Stomach (tissue), 4 donors: ENCODE measurements at regions not wholly inside any gene's neighbourhood (a gene's known extent, or its start where the extent isn't known, plus 50 kb on each side); places are given as distances from the start of the nearest gene placed in this dataset.

Source experiments
- POLR2A ChIP-seq, 4 donors: fragments of 450-650 bp; IDR thresholded peaks; one replicate each; pipeline ENCODE4 v1.6.1; 2016; ENCODE audit warnings: antibody characterized with exemption in 4 of 4, control low read depth in 2 of 4, mild to moderate bottlenecking in 1 of 4, moderate library complexity in 1 of 4
- POLR2AphosphoS5 ChIP-seq, 3 donors: sonication (generic); formaldehyde crosslinking; IDR thresholded peaks; one replicate each; pipeline ENCODE4 v1.6.1; 2016; ENCODE audit warnings: antibody characterized with exemption in 3 of 3
- TF ChIP-seq, protein P1 (sequence below), 7 experiments: fragments of 450-650 bp in 4 of 7; fragments of 200-600 bp in 3 of 7; sonication (generic) in 3 of 7; IDR thresholded peaks; one replicate each; pipeline ENCODE4 v1.5.1; 2016 to 2019; ENCODE audit warnings: antibody characterized with exemption in 7 of 7, control low read depth in 2 of 7, mild to moderate bottlenecking in 1 of 7

DNA sequence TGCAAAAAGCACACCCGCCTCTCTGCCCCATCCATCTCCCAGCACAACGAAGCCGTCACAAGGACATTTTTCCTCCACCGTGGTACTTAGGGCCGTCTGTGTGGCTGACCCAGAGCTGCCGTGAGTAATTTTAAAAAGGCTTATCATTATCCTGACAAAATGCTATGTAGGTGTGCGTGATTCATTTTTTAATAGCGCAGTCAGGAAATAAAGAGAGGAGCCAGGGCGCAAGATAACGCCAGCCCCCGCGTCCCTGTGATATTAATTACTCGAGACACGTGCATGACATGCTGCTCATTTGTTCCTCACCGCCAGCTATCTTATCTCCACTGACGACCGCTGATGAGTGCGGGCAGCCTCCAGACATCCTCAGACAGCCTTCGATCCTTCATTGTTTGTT lies 332.7 kb upstream of the PFKP start:
- TF ChIP-seq, protein P1, sequence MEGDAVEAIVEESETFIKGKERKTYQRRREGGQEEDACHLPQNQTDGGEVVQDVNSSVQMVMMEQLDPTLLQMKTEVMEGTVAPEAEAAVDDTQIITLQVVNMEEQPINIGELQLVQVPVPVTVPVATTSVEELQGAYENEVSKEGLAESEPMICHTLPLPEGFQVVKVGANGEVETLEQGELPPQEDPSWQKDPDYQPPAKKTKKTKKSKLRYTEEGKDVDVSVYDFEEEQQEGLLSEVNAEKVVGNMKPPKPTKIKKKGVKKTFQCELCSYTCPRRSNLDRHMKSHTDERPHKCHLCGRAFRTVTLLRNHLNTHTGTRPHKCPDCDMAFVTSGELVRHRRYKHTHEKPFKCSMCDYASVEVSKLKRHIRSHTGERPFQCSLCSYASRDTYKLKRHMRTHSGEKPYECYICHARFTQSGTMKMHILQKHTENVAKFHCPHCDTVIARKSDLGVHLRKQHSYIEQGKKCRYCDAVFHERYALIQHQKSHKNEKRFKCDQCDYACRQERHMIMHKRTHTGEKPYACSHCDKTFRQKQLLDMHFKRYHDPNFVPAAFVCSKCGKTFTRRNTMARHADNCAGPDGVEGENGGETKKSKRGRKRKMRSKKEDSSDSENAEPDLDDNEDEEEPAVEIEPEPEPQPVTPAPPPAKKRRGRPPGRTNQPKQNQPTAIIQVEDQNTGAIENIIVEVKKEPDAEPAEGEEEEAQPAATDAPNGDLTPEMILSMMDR (IDR thresholded peaks at IDR 0.05): no peak
- TF ChIP-seq POLR2A (IDR thresholded peaks at IDR 0.05) (no peak), POLR2AphosphoS5 (IDR thresholded peaks at IDR 0.05) (no peak)
